Stimulated activated CD4-positive, alpha-beta T cell treated with anti-CD3 and anti-CD28 coated beads, Interleukin-2, amount 100 ng/mL, for 48 hours (primary cell): ENCODE measurements at regions not wholly inside any gene's neighbourhood (a gene's known extent, or its start where the extent isn't known, plus 50 kb on each side); places are given as distances from the start of the nearest gene placed in this dataset.

ENCODE experiments used
- DNase-seq, 2 donors: peaks; one replicate each; pipeline ENCODE4 v3.0.0-alpha.2; 2020

- DNase-seq, result no peak
These were observed 98.9 kb upstream of the IRF2BP2 start for GRCh38 chr1:234708700-234709395.

GRCh38 chr1:234707641-234708040 lies 97.7 kb upstream of the IRF2BP2 start:
- no peak for DNase-seq

- no peak for DNase-seq
These were observed 97.0 kb upstream of the IRF2BP2 start for GRCh38 chr1:234706931-234707330.

- no peak for DNase-seq
These were observed 96.2 kb upstream of the IRF2BP2 start for GRCh38 chr1:234706199-234706598.

GRCh38 chr1:234705615-234706014 lies 95.6 kb upstream of the IRF2BP2 start:
- DNase-seq, result no peak

- DNase-seq, result no peak
These were observed 94.3 kb upstream of the IRF2BP2 start for GRCh38 chr1:234704106-234704887.

GRCh38 chr1:234702342-234703000 lies 92.5 kb upstream of the IRF2BP2 start:
- no peak for DNase-seq

- no peak for DNase-seq
These were observed 91.9 kb upstream of the IRF2BP2 start for GRCh38 chr1:234701737-234702341.

- DNase-seq, result no peak
These were observed 90.1 kb upstream of the IRF2BP2 start for GRCh38 chr1:234699795-234700665.

GRCh38 chr1:234698686-234699085 lies 88.7 kb upstream of the IRF2BP2 start:
- DNase-seq, result no peak

GRCh38 chr1:234697741-234698140 lies 87.8 kb upstream of the IRF2BP2 start:
- no peak for DNase-seq

- DNase-seq, result no peak
These were observed 87.0 kb upstream of the IRF2BP2 start for GRCh38 chr1:234697015-234697414.

GRCh38 chr1:234696148-234696576 lies 86.2 kb upstream of the IRF2BP2 start:
- no peak for DNase-seq

GRCh38 chr1:234694661-234695060 lies 84.7 kb upstream of the IRF2BP2 start:
- no peak for DNase-seq

GRCh38 chr1:234692966-234693580 lies 83.1 kb upstream of the IRF2BP2 start:
- no peak for DNase-seq

GRCh38 chr1:234691567-234691966 lies 81.6 kb upstream of the IRF2BP2 start:
- no peak for DNase-seq

GRCh38 chr1:234690872-234691271 lies 80.9 kb upstream of the IRF2BP2 start:
- no peak for DNase-seq

GRCh38 chr1:234689236-234689635 lies 79.3 kb upstream of the IRF2BP2 start:
- DNase-seq, result no peak

- no peak for DNase-seq
These were observed 77.0 kb upstream of the IRF2BP2 start for GRCh38 chr1:234687011-234687410.

GRCh38 chr1:234686035-234686434 lies 76.1 kb upstream of the IRF2BP2 start:
- no peak for DNase-seq

GRCh38 chr1:234684856-234685255 lies 74.9 kb upstream of the IRF2BP2 start:
- no peak for DNase-seq
